K562 (cell line): ENCODE measurements at regions not wholly inside any gene's neighbourhood (a gene's known extent, or its start where the extent isn't known, plus 50 kb on each side); places are given as distances from the start of the nearest gene placed in this dataset.

Experiments
- ATAC-seq: fragments of 200-7000 bp; cut with Tn5 transposase; 3 replicates; pipeline ENCODE4 v1.9.1; 2020; ENCODE audit warnings: moderate library complexity
- BruUV-seq: library from RNA; stranded (reverse); fragments of 400-500 nt; replicated peaks from 2 replicates; lab custom pipeline; 2021; lab: Mats Ljungman, UMichigan
- CTCF ChIA-PET: fragments of 300-600 bp; formaldehyde crosslinking; extraction: SDS; loops from one replicate; lab custom pipeline; 2021; ENCODE audit warnings: low intra/inter-chr PET ratio; lab: Yijun Ruan, JAX
- POLR2A ChIA-PET: fragments of 300-600, 350-650 bp; sonication (Branson Sonifier 250); formaldehyde crosslinking; extraction: SDS; loops from one replicate; lab custom pipeline; 2021; ENCODE audit warnings: antibody characterized with exemption, inconsistent platforms; lab: Yijun Ruan, JAX
- DNase-seq, 4 experiments: peaks; one replicate each; pipeline versions ENCODE4 v3.0.0 to v3.0.0-alpha.2; 2011 to 2018; ENCODE audit warnings: low spot score in 3 of 4, mixed read lengths in 3 of 4; ENCODE audit errors: extremely low read depth in 1 of 4
- FAIRE-seq: peaks from 2 replicates; lab custom pipeline; 2011; peaks lifted over from hg19 to GRCh38; lab: Jason Lieb, UNC
- H2AFZ ChIP-seq: 2 replicates; pipeline ENCODE4 v1.6.0; 2011; ENCODE audit warnings: low read depth, low read length, control low read depth, inconsistent platforms
- H3K27ac ChIP-seq: fragments of 200-600 bp; 3 replicates; pipeline ENCODE4 v1.8.0; 2011; ENCODE audit warnings: low read depth, mild to moderate bottlenecking, control low read depth, inconsistent platforms, low read length, moderate library complexity, mixed read lengths; ENCODE audit errors: extremely low read depth
- H3K27me3 ChIP-seq, 2 experiments: fragments of 300-600 bp in 1 of 2; 2 replicates in 1 of 2; 3 replicates in 1 of 2; pipeline versions ENCODE4 v1.6.0 to v1.8.0; 2011; ENCODE audit warnings: inconsistent platforms in 2 of 2, low read length in 2 of 2, mild to moderate bottlenecking in 1 of 2, mixed read lengths in 1 of 2, moderate library complexity in 1 of 2; ENCODE audit not compliant: control insufficient read depth in 2 of 2, insufficient read depth in 2 of 2
- H3K36me3 ChIP-seq: fragments of 300-600 bp; 3 replicates; pipeline ENCODE4 v1.8.0; 2011; ENCODE audit warnings: mild to moderate bottlenecking, low read length, inconsistent platforms; ENCODE audit not compliant: control insufficient read depth, insufficient read depth
- H3K4me1 ChIP-seq, 2 experiments: fragments of 200-600 bp in 1 of 2; replicated peaks in 1 of 2; 2 replicates in 1 of 2; 3 replicates in 1 of 2; pipeline versions ENCODE4 v1.5.1 to v1.8.0; 2011; ENCODE audit warnings: inconsistent platforms in 2 of 2, low read length in 2 of 2, mild to moderate bottlenecking in 1 of 2, mixed read lengths in 1 of 2, moderate library complexity in 1 of 2; ENCODE audit not compliant: control insufficient read depth in 2 of 2, insufficient read depth in 2 of 2
- H3K4me2 ChIP-seq: 2 replicates; pipeline ENCODE4 v1.6.1; 2011; ENCODE audit warnings: low read length, control low read depth, inconsistent platforms, mixed read lengths; ENCODE audit not compliant: insufficient read depth
- H3K4me3 ChIP-seq: fragments of 200-600 bp; sonication (generic), shearing (Covaris generic); 2 replicates; pipeline ENCODE4 v1.5.1; 2016; ENCODE audit warnings: control low read depth, inconsistent platforms
- H3K79me2 ChIP-seq: fragments of 200-600 bp; 3 replicates; pipeline ENCODE4 v1.8.0; 2011; ENCODE audit warnings: low read length, inconsistent platforms; ENCODE audit not compliant: control insufficient read depth, insufficient read depth
- H3K9ac ChIP-seq, 2 experiments: 2 replicates each; pipeline versions ENCODE4 v1.6.0 to v1.6.1; 2011; ENCODE audit warnings: low read depth in 2 of 2, low read length in 2 of 2, control low read depth in 1 of 2, inconsistent platforms in 1 of 2, mild to moderate bottlenecking in 1 of 2, mixed read lengths in 1 of 2; ENCODE audit not compliant: insufficient read depth in 1 of 2
- H3K9me1 ChIP-seq: one replicate; pipeline ENCODE4 v1.6.0; 2011; ENCODE audit warnings: inconsistent platforms, mild to moderate bottlenecking, low read length, moderate library complexity; ENCODE audit not compliant: control insufficient read depth, insufficient read depth
- H3K9me3 ChIP-seq: replicated peaks from 2 replicates; pipeline ENCODE4 v1.5.1; 2011; ENCODE audit warnings: low read depth, low read length, inconsistent platforms; ENCODE audit not compliant: control insufficient read depth, insufficient read depth
- H4K20me1 ChIP-seq: replicated peaks from 2 replicates; pipeline ENCODE4 v1.6.1; 2011; ENCODE audit warnings: low read length, inconsistent platforms, mixed read lengths; ENCODE audit not compliant: control insufficient read depth, insufficient read depth
- ARID4B ChIP-seq: sonication (generic); formaldehyde crosslinking; IDR thresholded peaks from 2 replicates; pipeline ENCODE4 v1.8.0; 2022; ENCODE audit warnings: mild to moderate bottlenecking, missing genetic modification reagents
- BACH1 ChIP-seq: fragments of 200-800 bp; sonication (Bioruptor generic); IDR thresholded peaks from 2 replicates; pipeline ENCODE4 v1.6.1; 2016; ENCODE audit warnings: missing genetic modification characterization, missing compliant biosample characterization
- CAMTA2 ChIP-seq: fragments of 250-450 bp; sonication (Bioruptor Pico); conservative IDR thresholded peaks from 2 replicates; pipeline ENCODE4 v1.5.1; 2022
- E2F4 ChIP-seq: sonication (generic); formaldehyde crosslinking; IDR thresholded peaks from 2 replicates; pipeline ENCODE4 v1.8.0; 2022; ENCODE audit warnings: mild to moderate bottlenecking, low read depth, missing genetic modification reagents
- MNT ChIP-seq, 2 experiments: fragments of 450-650 bp; conservative IDR thresholded peaks; 2 replicates each; pipeline ENCODE4 v1.6.1; 2017; ENCODE audit warnings: mild to moderate bottlenecking in 2 of 2, moderate library complexity in 2 of 2
- NCOA1 ChIP-seq: fragments of 450-650 bp; IDR thresholded peaks from 2 replicates; pipeline ENCODE4 v1.6.1; 2016; ENCODE audit warnings: low read depth
- POLR2AphosphoS2 ChIP-seq: IDR thresholded peaks from 2 replicates; pipeline ENCODE4 v1.6.1; 2012; ENCODE audit warnings: low read length, improper control_type of control experiment
- POU5F1 ChIP-seq: fragments of 150-350 bp; IDR thresholded peaks from 2 replicates; pipeline ENCODE4 v1.6.1; 2014; ENCODE audit warnings: borderline replicate concordance, low read length, low read depth, mild to moderate bottlenecking; ENCODE audit not compliant: partially characterized antibody
- PRPF4 ChIP-seq: fragments of 200-400 bp; formaldehyde crosslinking; IDR thresholded peaks from one replicate; pipeline ENCODE4 v1.6.1; 2017; ENCODE audit warnings: low read length, low read depth, mild to moderate bottlenecking; ENCODE audit not compliant: insufficient read depth, poor library complexity, severe bottlenecking
- SAP30 ChIP-seq: fragments of 200-600 bp; sonication (generic); IDR thresholded peaks from 2 replicates; pipeline ENCODE4 v1.6.1; 2012; ENCODE audit warnings: borderline replicate concordance, low read depth, mild to moderate bottlenecking, moderate library complexity, low read length, control low read depth, inconsistent platforms; ENCODE audit not compliant: insufficient read depth, poor library complexity, severe bottlenecking
- SMC3 ChIP-seq: conservative IDR thresholded peaks from 2 replicates; pipeline ENCODE4 v1.6.1; 2011; ENCODE audit warnings: low read depth, low read length, improper control_type of control experiment; ENCODE audit not compliant: insufficient read depth
- SNRNP70 ChIP-seq: fragments of 200-400 bp; formaldehyde crosslinking; optimal IDR thresholded peaks from 2 replicates; pipeline ENCODE3; 2017; ENCODE audit warnings: low read depth, low read length
- ZBTB1 ChIP-seq: sonication (generic); formaldehyde crosslinking; IDR thresholded peaks from 2 replicates; pipeline ENCODE4 v1.8.1; 2023; ENCODE audit warnings: missing genetic modification reagents, low read depth, mild to moderate bottlenecking, borderline replicate concordance
- ZNF23 ChIP-seq: fragments of 250-450 bp; sonication (Bioruptor Pico); IDR thresholded peaks from 2 replicates; pipeline ENCODE4 v1.4.0; 2020; ENCODE audit warnings: mild to moderate bottlenecking
- ZNF778 ChIP-seq: fragments of 450-650 bp; formaldehyde crosslinking; IDR thresholded peaks from 2 replicates; pipeline ENCODE4 v1.4.0; 2020; ENCODE audit warnings: mild to moderate bottlenecking, moderate library complexity
- WGBS: fragments of 100-300 bp; shearing (Covaris generic); methylation state at CpG from one replicate; pipeline ENCODE4 v1.1.6; 2016; ENCODE audit warnings: low coverage, mixed read lengths; ENCODE audit not compliant: insufficient coverage; ENCODE audit errors: missing lambda C conversion rate; 5-methylcytosine and 5-hydroxymethylcytosine counted together
- in situ Hi-C: fragments of 300-500 bp; cut with MboI; formaldehyde crosslinking; loops from 4 replicates; pipeline ENCODE4 v1.15.0; 2018; ENCODE audit warnings: inconsistent platforms, mixed read lengths
- intact Hi-C: fragments of 100-400 bp; cut with micrococcal nuclease; formaldehyde crosslinking; loops from 2 replicates; pipeline ENCODE4 v1.14.2; 2022

- no peak for TF ChIP-seq ZNF778
Measured at GRCh38 chr13:55669051-55669450, 1471.7 kb upstream of the PRR20A start (continued).

GRCh38 chr13:55673910-55674309, 1466.8 kb upstream of the PRR20A start:
- H2AFZ ChIP-seq = no peak overlapping the region

More at GRCh38 chr13:55673910-55674309, 1466.8 kb upstream of the PRR20A start:
- no TSS peak for BruUV-seq
- FAIRE-seq (no peak), ATAC-seq (no peak), DNase-seq (no peak)
- WGBS = 0% methylated on average over 2 of the region's 2 CpGs
- POLR2A ChIA-PET = no interaction called here
- H3K36me3 ChIP-seq = no peaks in the 10 kb centered on the region
- no peaks in the 10 kb centered on the region for H3K4me1 ChIP-seq
- in situ Hi-C loops = no loop called here
- no peak overlapping the region for H3K27ac ChIP-seq
- intact Hi-C loops = no loop called here
- CTCF ChIA-PET = no interaction called here
- H4K20me1 ChIP-seq = no peaks in the 10 kb centered on the region
- no peak overlapping the region for H3K4me2 ChIP-seq
- no peaks in the 10 kb centered on the region for H3K9me1 ChIP-seq
- TF ChIP-seq ARID4B (CRISPR knock-in tag) (no peak), POU5F1 (no peak), NCOA1 (no peak), SMC3 (no peak), ZNF778 (no peak), POLR2AphosphoS2 (no peak), SNRNP70 (no peak), CAMTA2 (CRISPR knock-in tag) (no peak), SAP30 (no peak), BACH1 (tag) (no peak), PRPF4 (no peak), ZBTB1 (CRISPR knock-in tag) (no peak), E2F4 (CRISPR knock-in tag) (no peak), MNT (conservative IDR thresholded peaks at IDR 0.05) (no peak), ZNF23 (no peak)
- H3K27me3 ChIP-seq = no peaks in the 10 kb centered on the region
- no peaks in the 10 kb centered on the region for H3K79me2 ChIP-seq
- H3K4me3 ChIP-seq = no peak overlapping the region
- no peak overlapping the region for H3K9ac ChIP-seq
- H3K9me3 ChIP-seq = no peaks in the 10 kb centered on the region
